ENCODE measurements at regions not wholly inside any gene's neighbourhood (a gene's known extent, or its start where the extent isn't known, plus 50 kb on each side); places are given as distances from the start of the nearest gene placed in this dataset.

- CTCF ChIA-PET, result interaction anchor here (0.5 kb wide), 1 partner anchor 566 kb away, joined by 3 read pairs; no protein-coding TSS in a partner anchor
- Histone ChIP-seq H3K36me3 (ENCODE audit: control insufficient read depth in 2 of 2, insufficient read depth in 1 of 2, low read length in 2 of 2) (no peaks in the 10 kb centered on the region), H3K4me1 (ENCODE audit: control insufficient read depth, insufficient read depth, low read length) (no peaks in the 10 kb centered on the region), H3K4me3 (ENCODE audit: low read depth, low read length) (no peak overlapping the region), H3K9me3 (ENCODE audit: control insufficient read depth, insufficient read depth, low read depth, low read length) (no peaks in the 10 kb centered on the region), H3K27ac (ENCODE audit: extremely low read depth, low read depth, low read length) (no peak overlapping the region)
- POLR2A ChIA-PET, result no interaction called here
- TF ChIP-seq AEBP2 (tag by site-specific recombination; IDR thresholded peaks at IDR 0.05; ENCODE audit: borderline replicate concordance), result no peak
- TF ChIP-seq ZNF548 (tag by site-specific recombination; IDR thresholded peaks at IDR 0.05), result no peak
- TF ChIP-seq ZNF76 (tag by site-specific recombination; IDR thresholded peaks at IDR 0.05; ENCODE audit: borderline replicate concordance, low read depth), result no peak
- TF ChIP-seq KLF10 (tag by site-specific recombination; IDR thresholded peaks at IDR 0.05), result no peak
- no peak for TF ChIP-seq ZNF112 (tag by site-specific recombination; IDR thresholded peaks at IDR 0.05)
- no peak for TF ChIP-seq ZBTB1 (tag by site-specific recombination; IDR thresholded peaks at IDR 0.05)
- no peak for TF ChIP-seq ZBTB26 (tag by site-specific recombination; optimal IDR thresholded peaks at IDR 0.05)
- no peak for TF ChIP-seq ZNF155 (tag by site-specific recombination; IDR thresholded peaks at IDR 0.05)
- TF ChIP-seq SP3 (tag by site-specific recombination; IDR thresholded peaks at IDR 0.05), result no peak
- TF ChIP-seq PRDM2 (tag by site-specific recombination; IDR thresholded peaks at IDR 0.05; ENCODE audit: borderline replicate concordance), result no peak
- no peak for TF ChIP-seq ZFP3 (tag by site-specific recombination; IDR thresholded peaks at IDR 0.05; ENCODE audit: low read depth)
- TF ChIP-seq ZNF792 (tag by site-specific recombination; IDR thresholded peaks at IDR 0.05), result no peak
- no peak for TF ChIP-seq ZNF10 (tag by site-specific recombination; IDR thresholded peaks at IDR 0.05)
- no peak for TF ChIP-seq ZBTB49 (tag by site-specific recombination; IDR thresholded peaks at IDR 0.05; ENCODE audit: low read depth)
- TF ChIP-seq ZNF26 (tag by site-specific recombination; IDR thresholded peaks at IDR 0.05), result no peak
- TF ChIP-seq SALL2 (tag by site-specific recombination; IDR thresholded peaks at IDR 0.05; ENCODE audit: borderline replicate concordance), result no peak
- TF ChIP-seq MYNN (tag by site-specific recombination; IDR thresholded peaks at IDR 0.05; ENCODE audit: borderline replicate concordance), result no peak
- no peak for TF ChIP-seq TSHZ1 (tag by site-specific recombination; IDR thresholded peaks at IDR 0.05; ENCODE audit: borderline replicate concordance)
Observed at GRCh38 chr2:120443946-120444345, 98.0 kb downstream of the INHBB start.
